DND-41 (cell line): ENCODE measurements at regions not wholly inside any gene's neighbourhood (a gene's known extent, or its start where the extent isn't known, plus 50 kb on each side); places are given as distances from the start of the nearest gene placed in this dataset.

Source experiments
- ATAC-seq: fragments of 200-7000 bp; cut with Tn5 transposase; 3 replicates; pipeline ENCODE4 v1.9.1; 2021; ENCODE audit warnings: low read depth; ENCODE audit not compliant: insufficient read depth
- DNase-seq: peaks from one replicate; pipeline ENCODE4 v3.0.0-alpha.2; 2020
- H2AFZ ChIP-seq: 2 replicates; pipeline ENCODE4 v1.6.0; 2012; ENCODE audit warnings: low read depth, low read length
- H3K27ac ChIP-seq: 2 replicates; pipeline ENCODE4 v1.5.1; 2012; ENCODE audit warnings: low read length, inconsistent platforms
- H3K27me3 ChIP-seq: fragments of 200-600 bp; sonication (generic); 2 replicates; pipeline ENCODE4 v1.6.0; 2012; ENCODE audit warnings: low read length, mild to moderate bottlenecking, inconsistent platforms; ENCODE audit not compliant: insufficient read depth, poor library complexity
- H3K36me3 ChIP-seq: 2 replicates; pipeline ENCODE4 v1.5.1; 2012; ENCODE audit warnings: low read length, inconsistent platforms; ENCODE audit not compliant: insufficient read depth
- H3K4me1 ChIP-seq: 2 replicates; pipeline ENCODE4 v1.5.1; 2012; ENCODE audit warnings: mild to moderate bottlenecking, low read length; ENCODE audit not compliant: insufficient read depth
- H3K4me2 ChIP-seq: 2 replicates; pipeline ENCODE4 v1.6.0; 2012; ENCODE audit warnings: mild to moderate bottlenecking, moderate library complexity, low read length, inconsistent platforms; ENCODE audit not compliant: insufficient read depth
- H3K4me3 ChIP-seq, 2 experiments: fragments of 200-600 bp in 1 of 2; shearing (Covaris generic) in 1 of 2; 2 replicates each; pipeline ENCODE4 v1.5.1; 2012 to 2016; ENCODE audit warnings: inconsistent platforms in 2 of 2, low read length in 2 of 2, mild to moderate bottlenecking in 2 of 2, low read depth in 1 of 2, moderate library complexity in 1 of 2
- H3K79me2 ChIP-seq: 2 replicates; pipeline ENCODE4 v1.6.0; 2012; ENCODE audit warnings: low read length, inconsistent platforms; ENCODE audit not compliant: insufficient read depth
- H3K9ac ChIP-seq: 2 replicates; pipeline ENCODE4 v1.6.0; 2012; ENCODE audit warnings: low read depth, mild to moderate bottlenecking, inconsistent platforms, low read length, moderate library complexity
- H3K9me3 ChIP-seq: 2 replicates; pipeline ENCODE4 v1.5.1; 2012; ENCODE audit warnings: low read length, moderate library complexity, mild to moderate bottlenecking, inconsistent platforms; ENCODE audit not compliant: insufficient read depth, severe bottlenecking
- H4K20me1 ChIP-seq: 2 replicates; pipeline ENCODE4 v1.6.0; 2012; ENCODE audit warnings: low read length; ENCODE audit not compliant: insufficient read depth
- CTCF ChIP-seq: IDR thresholded peaks from 2 replicates; pipeline ENCODE4 v1.5.1; 2012; ENCODE audit warnings: borderline replicate concordance, low read length, moderate library complexity, mild to moderate bottlenecking; ENCODE audit not compliant: poor library complexity, severe bottlenecking; ENCODE audit errors: extremely low read depth
- EZH2 ChIP-seq: IDR thresholded peaks from 3 replicates; pipeline ENCODE4 v1.6.1; 2012; ENCODE audit warnings: borderline replicate concordance, low read depth, mild to moderate bottlenecking, moderate library complexity, low read length, inconsistent platforms; ENCODE audit not compliant: severe bottlenecking

GRCh38 chr5:26700759-26701384 is 337.5 kb downstream of the CDH9 start:
- H4K20me1 ChIP-seq = no peaks in the 10 kb centered on the region
- DNase-seq (peak; percentile 18), ATAC-seq (no peak)
- no peak overlapping the region for H2AFZ ChIP-seq
- no peaks in the 10 kb centered on the region for H3K27me3 ChIP-seq
- H3K36me3 ChIP-seq = no peaks in the 10 kb centered on the region
- H3K4me2 ChIP-seq = no peak overlapping the region
- H3K9ac ChIP-seq = no peak overlapping the region
- no peak overlapping the region for H3K4me3 ChIP-seq
- H3K4me1 ChIP-seq = no peaks in the 10 kb centered on the region
- no peak overlapping the region for H3K27ac ChIP-seq
- no peaks in the 10 kb centered on the region for H3K79me2 ChIP-seq
- TF ChIP-seq EZH2 (no peak), CTCF (peak; percentile 65)
- H3K9me3 ChIP-seq = no peaks in the 10 kb centered on the region

DNA sequence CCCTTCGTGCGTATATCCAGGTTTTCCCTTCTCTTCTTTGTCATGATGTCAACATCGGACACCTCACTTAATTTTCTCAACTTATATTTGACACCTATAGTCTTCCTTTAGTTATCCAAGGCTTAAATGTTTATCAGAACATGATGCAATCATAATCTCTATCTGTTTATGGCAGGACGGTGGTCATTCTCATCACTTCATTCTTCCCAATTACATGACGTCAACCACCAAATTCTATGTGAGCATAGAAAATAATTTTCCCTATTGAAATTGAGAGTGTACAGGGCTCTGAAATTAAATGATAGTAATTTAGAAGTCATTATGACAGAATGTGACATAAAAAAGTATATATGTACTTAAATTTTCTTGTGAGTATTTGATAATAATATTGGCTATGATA is 345.4 kb downstream of the CDH9 start:
- no peak overlapping the region for H3K4me3 ChIP-seq
- no peak for TF ChIP-seq CTCF
- no peak for TF ChIP-seq EZH2
- H2AFZ ChIP-seq = no peak overlapping the region
- H3K4me1 ChIP-seq = no peaks in the 10 kb centered on the region
- no peaks in the 10 kb centered on the region for H3K27me3 ChIP-seq
- H3K79me2 ChIP-seq = no peaks in the 10 kb centered on the region
- H3K36me3 ChIP-seq = no peaks in the 10 kb centered on the region
- no peak for ATAC-seq
- H4K20me1 ChIP-seq = no peaks in the 10 kb centered on the region
- no peak overlapping the region for H3K27ac ChIP-seq
- no peak for DNase-seq
- no peak overlapping the region for H3K4me2 ChIP-seq
- no peaks in the 10 kb centered on the region for H3K9me3 ChIP-seq
- no peak overlapping the region for H3K9ac ChIP-seq

DNA sequence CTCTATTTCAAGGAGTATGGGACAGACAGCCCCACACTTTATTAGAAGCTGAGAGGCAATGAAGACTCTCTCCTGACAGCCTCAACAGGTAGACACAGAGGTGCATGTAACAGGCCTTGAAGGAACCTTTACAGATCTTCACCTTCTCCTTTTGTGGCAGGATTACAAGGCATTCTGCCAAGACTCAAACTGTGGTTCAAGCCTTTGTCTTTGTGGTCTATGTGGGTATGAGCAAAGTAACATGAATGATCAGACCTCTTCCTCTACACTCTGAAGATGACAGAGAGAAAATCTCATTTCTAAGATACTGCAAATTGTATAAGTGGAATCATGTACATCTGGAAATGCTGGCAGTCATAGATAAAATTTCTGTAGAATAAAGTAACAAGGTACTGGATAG is 346.9 kb downstream of the CDH9 start:
- DNase-seq = no peak
- Histone ChIP-seq H4K20me1 (no peaks in the 10 kb centered on the region), H3K79me2 (no peaks in the 10 kb centered on the region), H3K27ac (no peak overlapping the region), H3K4me2 (no peak overlapping the region), H3K9me3 (no peaks in the 10 kb centered on the region), H2AFZ (no peak overlapping the region), H3K9ac (no peak overlapping the region), H3K27me3 (no peaks in the 10 kb centered on the region), H3K4me1 (no peaks in the 10 kb centered on the region), H3K36me3 (no peaks in the 10 kb centered on the region), H3K4me3 (no peak overlapping the region)
- no peak for ATAC-seq
- TF ChIP-seq EZH2 = no peak
- no peak for TF ChIP-seq CTCF

DNA sequence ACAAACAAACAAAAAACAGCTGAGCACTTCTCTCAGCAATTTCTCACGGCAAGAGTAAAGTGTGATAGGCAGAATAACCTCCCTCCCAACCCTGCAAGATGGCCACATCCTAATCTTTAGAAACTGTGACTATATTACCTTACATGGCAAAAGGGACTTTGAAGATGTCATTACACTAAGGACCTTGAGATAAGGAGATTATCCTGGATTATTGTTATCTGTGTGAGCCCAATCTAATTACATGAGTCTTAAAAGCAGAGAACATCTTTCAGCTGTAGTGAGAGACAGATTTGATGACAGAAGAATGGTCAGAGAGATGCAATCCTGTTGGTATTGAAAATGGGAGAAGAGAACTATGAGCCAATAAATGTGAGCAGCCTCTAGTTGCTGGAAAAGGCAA is 347.9 kb downstream of the CDH9 start:
- ATAC-seq (no peak), DNase-seq (no peak)
- no peaks in the 10 kb centered on the region for H4K20me1 ChIP-seq
- no peaks in the 10 kb centered on the region for H3K79me2 ChIP-seq
- no peak overlapping the region for H3K9ac ChIP-seq
- H3K36me3 ChIP-seq = no peaks in the 10 kb centered on the region
- H2AFZ ChIP-seq = no peak overlapping the region
- no peak overlapping the region for H3K4me3 ChIP-seq
- no peaks in the 10 kb centered on the region for H3K9me3 ChIP-seq
- TF ChIP-seq CTCF (no peak), EZH2 (no peak)
- H3K4me1 ChIP-seq = no peaks in the 10 kb centered on the region
- H3K4me2 ChIP-seq = no peak overlapping the region
- no peaks in the 10 kb centered on the region for H3K27me3 ChIP-seq
- H3K27ac ChIP-seq = no peak overlapping the region
